ENCODE measurements at regions not wholly inside any gene's neighbourhood (a gene's known extent, or its start where the extent isn't known, plus 50 kb on each side); places are given as distances from the start of the nearest gene placed in this dataset.

GRCh38 chr10:3593611-3594010 is 191.4 kb downstream of the KLF6 start:
- TF ChIP-seq GATA2 (IDR thresholded peaks at IDR 0.05; ENCODE audit: low read depth, low read length), result no peak
- no peak for TF ChIP-seq GATA3 (IDR thresholded peaks at IDR 0.05; ENCODE audit: low read depth, low read length)

Measured in SH-SY5Y (cell line).